Activated CD4-positive, alpha-beta T cell treated with anti-CD3 and anti-CD28 coated beads for 36 hours (primary cell): ENCODE measurements at regions not wholly inside any gene's neighbourhood (a gene's known extent, or its start where the extent isn't known, plus 50 kb on each side); places are given as distances from the start of the nearest gene placed in this dataset.

Experiments used
- ATAC-seq: fragments of 200-7000 bp; cut with Tn5 transposase; one replicate; pipeline ENCODE4 v1.10.0; 2021; ENCODE audit warnings: mild to moderate bottlenecking, moderate library complexity
- CTCF ChIA-PET: fragments of 350-600 bp; sonication (Branson Sonifier 250); formaldehyde crosslinking; loops from one replicate; lab custom pipeline; 2021; ENCODE audit warnings: antibody characterized with exemption; lab: Charles Lee
- POLR2A ChIA-PET: fragments of 350-600 bp; sonication (Branson Sonifier 250); formaldehyde crosslinking; loops from one replicate; lab custom pipeline; 2021; ENCODE audit warnings: antibody characterized with exemption, inconsistent platforms; lab: Charles Lee
- DNase-seq: peaks from one replicate; pipeline ENCODE4 v3.0.0-alpha.2; 2020
- H3K27ac Mint-ChIP-seq: one replicate; pipeline ENCODE4 v1.8.0; 2021; ENCODE audit warnings: mixed read lengths
- H3K27me3 Mint-ChIP-seq: one replicate; pipeline ENCODE4 v1.8.0; 2021; ENCODE audit warnings: mixed read lengths
- H3K36me3 Mint-ChIP-seq: one replicate; pipeline ENCODE4 v1.8.0; 2021; ENCODE audit warnings: low read depth, mixed read lengths
- H3K4me1 Mint-ChIP-seq: one replicate; pipeline ENCODE4 v1.8.0; 2021; ENCODE audit warnings: mixed read lengths
- H3K4me3 Mint-ChIP-seq: one replicate; pipeline ENCODE4 v1.8.0; 2021; ENCODE audit warnings: mild to moderate bottlenecking, moderate library complexity, mixed read lengths
- H3K9me3 Mint-ChIP-seq: one replicate; pipeline ENCODE4 v1.8.0; 2021; ENCODE audit warnings: low read depth, mixed read lengths
- intact Hi-C, 2 experiments: fragments of 100-400 bp; cut with DNase I in 1 of 2; cut with micrococcal nuclease in 1 of 2; formaldehyde crosslinking; loops; one replicate each; pipeline versions ENCODE4 v1.14.2 to v1.15.1; 2022 to 2024; cut with DNase I, micrococcal nuclease

DNA sequence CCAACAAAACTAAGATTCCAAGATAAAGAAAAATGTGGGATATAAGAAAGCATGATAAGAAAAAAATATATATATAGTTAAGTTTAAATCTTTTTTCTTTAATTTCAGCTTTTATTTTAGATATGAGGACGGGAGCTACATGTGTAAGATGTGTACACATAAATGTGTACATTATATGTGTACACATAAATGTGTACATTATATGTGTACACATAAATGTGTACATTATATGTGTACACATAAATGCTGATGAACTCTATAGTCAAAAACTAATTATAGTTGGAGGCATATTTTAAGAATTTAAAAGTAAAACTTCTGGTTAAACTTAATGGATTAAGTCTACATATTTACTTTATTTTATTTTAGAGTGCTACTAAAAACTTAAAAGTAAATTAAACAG, 123.6 kb downstream of the BTG1 start:
- H3K4me3 Mint-ChIP-seq: no peak overlapping the region
- H3K4me1 Mint-ChIP-seq: peaks cover 32% of the 10 kb centered on the region
- H3K36me3 Mint-ChIP-seq: peaks cover 16% of the 10 kb centered on the region
- ATAC-seq (no peak), DNase-seq (no peak)
- ChIA-PET POLR2A (no interaction called here), CTCF (interaction anchor here (0.9 to 1.1 kb wide), 2 partner anchors 12 to 122 kb away, joined by 3 to 4 read pairs; no protein-coding TSS in a partner anchor)
- intact Hi-C loops: no loop called here
- no peaks in the 10 kb centered on the region for H3K27me3 Mint-ChIP-seq
- H3K9me3 Mint-ChIP-seq: peaks cover 10% of the 10 kb centered on the region
- peak overlapping the region; percentile 35 for H3K27ac Mint-ChIP-seq

DNA sequence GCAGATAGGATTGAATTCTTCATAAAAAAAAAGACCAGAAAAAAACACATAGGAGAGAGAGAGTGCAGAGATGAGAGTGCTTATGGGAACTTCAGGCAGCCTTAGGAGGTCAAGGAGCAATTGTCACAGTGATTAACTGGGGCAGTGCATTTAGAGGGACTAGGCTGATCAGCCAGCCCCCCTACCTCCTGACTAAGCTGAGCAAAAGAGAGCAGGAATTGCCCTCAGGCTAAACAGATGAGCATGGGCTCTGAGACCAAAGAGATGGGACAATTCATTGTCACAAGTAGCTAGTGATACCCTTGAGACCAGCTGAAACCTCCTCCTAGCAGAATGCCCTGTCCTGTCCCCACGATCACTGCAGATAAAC, 124.0 kb downstream of the BTG1 start:
- CTCF ChIA-PET: interaction anchor here (0.9 kb wide), 1 partner anchor 123 kb away, joined by 4 read pairs; no protein-coding TSS in a partner anchor
- H3K27ac Mint-ChIP-seq: peak overlapping the region; percentile 35

DNA sequence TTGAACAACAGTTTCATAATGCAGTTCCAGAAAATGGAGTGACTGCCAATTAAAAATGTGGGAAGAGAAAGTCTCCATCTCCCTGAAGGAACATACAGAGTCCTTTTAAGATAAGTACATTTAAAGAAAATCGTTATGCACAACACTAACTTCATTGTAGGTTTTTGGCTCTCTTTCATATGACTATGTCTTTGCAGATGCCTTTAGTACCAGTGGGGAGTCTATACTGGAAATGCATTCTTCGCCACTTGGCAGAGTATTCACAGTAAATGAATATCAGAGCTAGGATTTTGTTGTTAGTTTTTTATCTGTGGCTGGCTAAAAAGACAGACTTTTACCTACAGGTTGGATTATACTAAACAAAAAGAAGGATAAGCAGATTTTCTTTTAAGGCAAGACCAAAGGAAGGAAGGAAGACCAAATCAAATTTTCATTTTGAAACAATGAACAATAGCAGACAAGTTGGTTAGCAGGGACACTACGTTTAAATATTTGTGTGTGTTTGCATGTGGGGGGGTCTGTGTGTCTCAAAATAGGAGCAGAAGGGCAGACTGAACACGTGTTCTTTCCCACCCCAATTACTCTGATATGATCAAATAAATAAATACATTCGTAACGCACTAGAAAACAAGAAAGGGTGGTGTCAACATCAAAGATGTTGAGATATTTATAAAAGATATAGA, 124.5 kb downstream of the BTG1 start:
- ChIA-PET POLR2A (no interaction called here), CTCF (interaction anchor here (0.9 kb wide), 1 partner anchor 123 kb away, joined by 4 read pairs; no protein-coding TSS in a partner anchor)
- Mint-ChIP-seq H3K27me3 (no peaks in the 10 kb centered on the region), H3K27ac (peak overlapping the region; percentile 39), H3K4me3 (no peak overlapping the region), H3K4me1 (peaks cover 27% of the 10 kb centered on the region), H3K36me3 (peaks cover 19% of the 10 kb centered on the region), H3K9me3 (peaks cover 11% of the 10 kb centered on the region)
- ATAC-seq (no peak), DNase-seq (no peak)
- intact Hi-C loops: no loop called here

More for the DNA sequence above, 124.0 kb downstream of the BTG1 start:
- Mint-ChIP-seq H3K9me3 (peaks cover 11% of the 10 kb centered on the region), H3K4me1 (peaks cover 30% of the 10 kb centered on the region), H3K36me3 (peaks cover 17% of the 10 kb centered on the region), H3K4me3 (no peak overlapping the region), H3K27me3 (no peaks in the 10 kb centered on the region)
- ATAC-seq (no peak), DNase-seq (no peak)
- POLR2A ChIA-PET: no interaction called here
- intact Hi-C loops: no loop called here

DNA sequence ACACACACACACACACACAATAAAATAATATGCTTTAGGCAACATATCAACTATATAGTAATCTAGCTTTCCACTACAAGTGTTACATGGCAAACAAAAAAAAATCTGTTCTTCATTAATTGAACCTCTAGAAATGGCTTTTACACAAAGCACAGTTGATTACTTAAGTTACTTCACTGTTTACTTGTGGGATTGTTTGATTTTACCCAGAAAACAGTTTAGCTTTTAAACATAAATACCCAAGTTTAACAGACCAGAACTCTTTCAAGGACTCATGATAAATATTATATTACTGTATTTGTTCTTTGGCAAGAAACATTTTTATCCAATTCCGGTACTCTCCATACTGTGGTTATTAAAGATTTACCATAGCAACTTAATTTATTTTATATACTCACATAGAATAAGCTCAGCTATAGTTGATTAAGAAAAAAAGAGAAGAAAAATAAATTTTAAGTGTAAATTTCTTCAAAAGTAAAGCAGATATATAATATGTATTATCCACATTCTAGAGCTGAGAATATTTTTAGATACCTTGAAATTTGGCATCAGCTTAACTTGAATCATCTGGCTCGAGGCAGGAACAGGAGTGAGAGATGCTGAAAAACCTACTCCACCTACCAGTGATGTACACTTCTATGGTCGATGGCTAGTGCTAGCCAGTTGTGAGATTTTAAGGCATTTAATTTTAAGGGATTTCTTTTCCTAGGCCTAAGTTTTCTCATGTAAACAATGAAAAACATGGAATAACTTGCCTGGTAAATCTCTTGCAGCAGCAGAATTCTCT, 126.0 kb downstream of the BTG1 start:
- no peaks in the 10 kb centered on the region for H3K27me3 Mint-ChIP-seq
- peaks cover 11% of the 10 kb centered on the region for H3K9me3 Mint-ChIP-seq
- ChIA-PET CTCF (interaction anchor here (1.3 kb wide), 1 partner anchor 12 kb away, joined by 4 read pairs; no protein-coding TSS in a partner anchor), POLR2A (interaction anchor here (0.7 kb wide), 1 partner anchor 118 kb away, joined by 3 read pairs; no protein-coding TSS in a partner anchor)
- peaks cover 15% of the 10 kb centered on the region for H3K36me3 Mint-ChIP-seq
- ATAC-seq (no peak), DNase-seq (no peak)
- H3K4me3 Mint-ChIP-seq: no peak overlapping the region
- H3K4me1 Mint-ChIP-seq: peaks cover 22% of the 10 kb centered on the region
- no peak overlapping the region for H3K27ac Mint-ChIP-seq
- intact Hi-C loops: no loop called here

DNA sequence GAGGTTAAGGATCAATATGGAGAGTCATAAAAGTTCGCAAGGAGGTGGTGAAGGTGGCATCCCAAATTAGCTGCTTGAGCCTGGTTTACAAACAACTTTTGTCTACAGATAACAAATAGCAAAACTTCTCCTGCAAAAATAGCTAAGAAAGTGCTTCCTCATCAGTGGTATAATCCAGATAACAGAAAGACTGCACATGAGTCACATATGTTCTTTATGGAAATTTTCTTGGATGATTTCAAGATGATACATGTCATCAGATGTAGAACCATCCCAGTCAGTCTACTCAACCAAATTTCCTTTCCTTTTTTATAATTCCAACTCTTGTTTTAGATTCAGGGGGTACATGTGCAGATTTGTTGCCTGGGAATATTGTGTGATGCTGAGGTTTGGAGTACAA, 133.0 kb downstream of the BTG1 start:
- H3K27ac Mint-ChIP-seq: no peak overlapping the region
- H3K4me3 Mint-ChIP-seq: no peak overlapping the region
- H3K9me3 Mint-ChIP-seq: peaks cover 10% of the 10 kb centered on the region
- H3K36me3 Mint-ChIP-seq: peaks cover 6% of the 10 kb centered on the region
- POLR2A ChIA-PET: no interaction called here
- intact Hi-C loops: no loop called here
- peaks cover 40% of the 10 kb centered on the region for H3K4me1 Mint-ChIP-seq
- ATAC-seq (no peak), DNase-seq (no peak)
- CTCF ChIA-PET: interaction anchor here (1.0 kb wide), 1 partner anchor 36 kb away, joined by 3 read pairs; no protein-coding TSS in a partner anchor
- H3K27me3 Mint-ChIP-seq: no peaks in the 10 kb centered on the region

DNA sequence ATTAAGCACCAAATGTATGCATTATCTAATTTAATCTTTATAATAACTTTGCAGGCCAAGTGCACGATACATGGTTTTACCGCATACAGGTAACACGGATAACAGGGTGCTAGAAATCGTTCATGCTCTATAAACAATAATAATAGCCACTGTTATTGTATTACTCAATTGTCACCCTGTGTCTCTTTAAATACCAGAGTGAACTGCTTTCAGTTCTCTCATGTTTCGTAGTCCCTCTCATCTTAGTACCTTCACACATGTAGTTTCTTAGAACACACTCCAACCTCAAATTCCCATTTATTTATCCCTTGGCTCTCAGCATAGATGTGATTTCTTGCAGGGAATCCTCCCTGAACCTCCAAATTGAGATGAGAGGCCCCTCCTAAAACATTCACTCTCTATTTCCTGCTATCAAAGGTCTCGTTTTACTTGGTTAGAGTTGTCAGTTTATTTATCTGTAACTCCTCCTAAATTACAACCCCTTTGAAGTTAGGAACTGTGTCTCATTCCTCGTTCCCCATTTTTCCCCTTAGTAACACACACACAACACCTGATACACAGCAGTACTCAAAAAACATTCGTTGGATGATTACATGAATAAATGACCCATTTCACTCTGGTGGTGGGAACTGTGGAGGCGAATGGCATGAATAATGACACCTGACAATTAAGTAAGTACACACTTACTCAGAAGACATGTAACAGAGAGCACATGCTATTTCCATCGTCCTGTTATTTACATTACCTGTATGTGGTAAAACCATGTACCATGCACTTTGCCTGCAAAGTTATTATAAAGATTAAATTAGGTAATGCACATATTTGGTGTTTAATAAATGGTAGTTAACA, 134.6 kb downstream of the BTG1 start:
- no peaks in the 10 kb centered on the region for H3K27me3 Mint-ChIP-seq
- peak; percentile 65 for ATAC-seq
- POLR2A ChIA-PET: no interaction called here
- intact Hi-C loops: no loop called here
- H3K4me1 Mint-ChIP-seq: peaks cover 42% of the 10 kb centered on the region
- H3K4me3 Mint-ChIP-seq: peak overlapping the region; percentile 20
- peaks cover 9% of the 10 kb centered on the region for H3K36me3 Mint-ChIP-seq
- DNase-seq: no peak
- peak overlapping the region; percentile 74 for H3K27ac Mint-ChIP-seq
- CTCF ChIA-PET: interaction anchor here (0.5 to 1.3 kb wide), 4 partner anchors 11 to 485 kb away, joined by 3 read pairs; no protein-coding TSS in a partner anchor
- H3K9me3 Mint-ChIP-seq: peaks cover 9% of the 10 kb centered on the region

DNA sequence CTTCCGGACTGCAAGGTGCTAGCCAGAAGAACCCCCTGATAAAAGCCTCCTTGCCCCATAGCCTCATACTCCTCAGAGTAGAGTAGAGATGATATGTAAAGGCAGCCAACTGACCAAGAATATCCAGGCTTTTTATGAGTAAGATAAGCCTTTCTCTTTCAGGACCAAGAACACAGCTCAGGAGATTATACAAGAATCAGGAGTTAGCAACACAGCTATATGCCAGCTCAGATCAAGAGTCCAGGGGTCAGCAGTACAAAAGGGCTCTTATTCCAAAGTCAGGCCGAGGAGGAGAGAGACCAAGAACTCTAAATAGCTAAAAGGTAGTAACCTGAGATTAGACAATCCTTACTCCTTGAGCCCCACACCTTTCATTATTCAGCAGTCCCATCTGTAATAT, 135.3 kb downstream of the BTG1 start:
- Mint-ChIP-seq H3K9me3 (peaks cover 9% of the 10 kb centered on the region), H3K27ac (no peak overlapping the region), H3K4me1 (peaks cover 43% of the 10 kb centered on the region), H3K4me3 (no peak overlapping the region), H3K27me3 (no peaks in the 10 kb centered on the region), H3K36me3 (peaks cover 11% of the 10 kb centered on the region)
- ATAC-seq (peak; percentile 23), DNase-seq (no peak)
- intact Hi-C loops: no loop called here
- ChIA-PET POLR2A (no interaction called here), CTCF (interaction anchor here (0.5 to 1.3 kb wide), 6 partner anchors 12 to 486 kb away, joined by 3 to 4 read pairs (median 3); no protein-coding TSS in a partner anchor)

DNA sequence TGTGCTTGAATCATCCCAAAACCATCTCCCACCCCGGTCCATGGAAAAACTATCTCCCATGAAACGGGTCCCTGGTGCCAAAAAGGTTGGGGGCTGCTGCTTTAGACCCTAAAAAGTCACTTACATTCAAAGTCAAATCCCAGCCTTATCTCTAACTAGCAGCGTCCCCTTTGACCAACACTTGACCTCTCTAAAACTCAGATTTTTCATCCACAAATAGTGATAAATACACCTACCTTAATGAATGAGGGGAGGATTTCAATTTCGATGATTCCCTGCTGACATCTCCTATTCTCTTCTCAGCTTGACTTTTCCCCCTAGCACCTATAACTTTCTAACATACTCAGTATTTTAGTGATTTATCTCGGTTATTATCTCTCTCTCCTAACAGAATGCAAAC, 137.3 kb downstream of the BTG1 start:
- Mint-ChIP-seq H3K4me3 (no peak overlapping the region), H3K36me3 (peaks cover 14% of the 10 kb centered on the region), H3K27me3 (no peaks in the 10 kb centered on the region), H3K9me3 (peaks cover 9% of the 10 kb centered on the region), H3K4me1 (peaks cover 59% of the 10 kb centered on the region), H3K27ac (peak overlapping the region; percentile 12)
- DNase-seq: no peak
- intact Hi-C loops: no loop called here
- CTCF ChIA-PET: no interaction called here
- POLR2A ChIA-PET: interaction anchor here (0.7 kb wide), 1 partner anchor 80 kb away, joined by 3 read pairs; no protein-coding TSS in a partner anchor
- ATAC-seq: no peak

DNA sequence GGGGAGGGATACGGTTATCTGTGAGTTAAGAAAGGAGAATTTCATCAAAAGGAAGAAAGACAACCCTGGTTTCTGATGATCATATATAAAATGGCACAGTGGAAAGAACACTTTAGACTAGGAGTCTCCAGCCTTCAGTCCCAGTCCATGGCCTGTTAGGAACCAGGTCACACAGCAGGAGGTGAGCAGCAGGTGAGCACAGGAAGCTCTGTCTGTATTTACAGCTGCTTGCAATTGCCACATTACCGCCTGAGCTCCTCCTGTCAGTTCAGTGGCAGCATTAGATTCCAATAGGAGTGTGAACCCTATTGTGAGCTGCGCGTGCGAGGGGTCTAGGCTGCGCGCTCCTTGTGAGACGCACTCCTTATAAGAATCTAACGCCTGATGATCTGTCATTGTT, 137.9 kb downstream of the BTG1 start:
- POLR2A ChIA-PET: no interaction called here
- Mint-ChIP-seq H3K4me1 (peaks cover 62% of the 10 kb centered on the region), H3K27me3 (no peaks in the 10 kb centered on the region), H3K9me3 (peaks cover 6% of the 10 kb centered on the region), H3K27ac (no peak overlapping the region), H3K4me3 (no peak overlapping the region), H3K36me3 (peaks cover 14% of the 10 kb centered on the region)
- DNase-seq (no peak), ATAC-seq (no peak)
- intact Hi-C loops: no loop called here
- CTCF ChIA-PET: interaction anchor here (0.8 kb wide), 1 partner anchor 96 kb away, joined by 5 read pairs; no protein-coding TSS in a partner anchor

DNA sequence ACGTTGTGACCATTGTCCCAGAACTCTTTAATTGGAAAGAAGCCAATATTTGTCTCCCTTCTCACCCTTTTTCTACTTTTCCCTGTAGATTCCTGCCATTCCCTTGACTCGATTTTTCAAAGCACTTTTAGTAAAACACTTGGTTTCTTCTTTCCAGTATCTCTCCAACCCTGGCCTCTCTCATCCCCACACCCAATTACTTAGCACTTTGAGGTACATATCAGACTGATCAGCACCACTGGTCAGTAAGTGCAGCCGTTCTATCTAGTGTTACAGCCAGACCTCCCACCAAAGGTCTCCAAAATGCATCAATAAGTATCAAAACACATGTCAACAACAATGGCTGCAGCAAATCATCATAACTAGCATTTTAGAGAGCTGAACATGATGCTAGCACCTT, 141.9 kb downstream of the BTG1 start:
- ATAC-seq (no peak), DNase-seq (no peak)
- ChIA-PET POLR2A (no interaction called here), CTCF (no interaction called here)
- Mint-ChIP-seq H3K27ac (no peak overlapping the region), H3K4me1 (peaks cover 45% of the 10 kb centered on the region), H3K27me3 (no peaks in the 10 kb centered on the region), H3K4me3 (no peak overlapping the region), H3K36me3 (peaks cover 24% of the 10 kb centered on the region), H3K9me3 (peaks cover 15% of the 10 kb centered on the region)
- intact Hi-C loops: no loop called here
